GM18508 (cell line): ENCODE measurements at regions not wholly inside any gene's neighbourhood (a gene's known extent, or its start where the extent isn't known, plus 50 kb on each side); places are given as distances from the start of the nearest gene placed in this dataset.

ENCODE experiments used
- ATAC-seq: cut with Tn5 transposase; IDR thresholded peaks from one replicate; pipeline ENCODE4 v1.9.1; 2021; ENCODE audit warnings: moderate number of reproducible peaks; ENCODE audit not compliant: insufficient read depth, unreplicated experiment

DNA sequence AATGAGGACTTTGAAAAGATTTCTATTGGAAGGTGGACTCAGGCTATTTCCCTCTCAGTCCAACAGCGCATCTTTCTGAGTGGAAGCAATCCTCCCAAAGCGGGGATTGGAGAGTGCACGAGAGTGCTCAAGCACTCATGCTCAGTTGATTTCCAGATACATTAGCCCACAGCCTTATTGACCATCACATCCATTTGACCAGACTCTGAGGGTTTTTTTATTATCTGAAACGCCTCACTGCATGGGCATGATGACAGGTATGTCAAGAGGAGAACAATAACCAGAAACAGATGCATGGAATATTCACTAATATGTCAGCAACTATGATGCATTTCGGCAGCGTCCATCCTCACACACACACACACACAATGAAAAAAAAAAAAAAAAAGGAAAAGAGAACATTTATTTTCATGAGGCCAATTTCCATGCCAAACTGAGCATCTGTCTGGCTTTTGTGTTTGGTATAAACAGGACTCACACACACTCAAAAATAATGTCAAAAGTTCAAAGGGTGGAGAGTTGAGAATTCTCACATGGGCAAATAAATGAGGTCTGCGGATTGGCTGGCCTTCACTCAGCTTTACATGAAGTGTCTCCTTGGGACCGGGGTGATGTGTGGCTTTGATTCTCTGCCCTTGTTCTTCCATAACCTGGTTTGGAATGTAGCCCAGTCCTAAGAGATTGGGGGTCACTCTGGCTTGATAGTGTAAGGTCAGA, 371.6 kb downstream of the MCTP2 start:
- no peak for ATAC-seq

DNA sequence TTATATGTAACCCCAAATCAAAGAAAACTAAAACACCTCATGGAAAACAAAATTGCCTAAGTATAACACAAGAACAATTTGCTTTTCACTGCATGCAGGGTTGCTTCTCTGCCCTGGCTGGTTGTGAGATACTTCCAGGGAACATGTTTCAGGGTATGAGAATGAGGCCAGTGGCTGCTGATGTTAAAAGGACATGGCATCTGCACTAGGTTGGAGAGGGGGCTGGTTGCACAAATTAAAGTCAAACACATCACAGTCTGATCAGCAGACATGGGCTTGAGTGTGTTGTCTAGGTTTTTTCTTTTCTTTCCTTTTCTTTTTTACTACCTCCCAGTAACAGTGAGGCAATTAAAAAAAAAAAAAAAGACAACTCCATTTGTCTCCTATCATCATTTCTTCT, 374.9 kb downstream of the MCTP2 start:
- ATAC-seq: no peak

DNA sequence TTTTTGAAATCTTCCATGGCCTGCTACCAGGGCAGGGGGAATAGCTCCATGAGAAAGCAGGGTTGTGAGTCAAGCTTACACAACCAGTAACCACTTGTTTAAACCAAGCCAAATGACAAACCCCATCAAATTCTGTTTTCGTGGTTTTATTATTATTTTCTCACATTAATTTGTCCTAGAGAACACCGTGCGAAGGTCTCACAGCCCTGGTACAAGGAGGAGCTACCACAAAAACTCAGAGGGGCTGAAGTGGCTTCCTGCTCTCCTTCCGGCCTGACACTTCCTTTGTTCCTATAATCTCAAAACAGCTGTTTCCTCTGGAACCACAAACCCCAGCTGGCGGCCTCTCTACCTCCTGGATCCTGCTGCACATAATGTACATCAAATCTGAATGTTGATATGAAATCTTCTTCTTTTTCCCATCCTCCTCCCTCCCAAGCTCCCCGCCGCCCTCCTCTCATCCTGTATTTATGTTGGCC, 375.9 kb downstream of the MCTP2 start:
- no peak for ATAC-seq

DNA sequence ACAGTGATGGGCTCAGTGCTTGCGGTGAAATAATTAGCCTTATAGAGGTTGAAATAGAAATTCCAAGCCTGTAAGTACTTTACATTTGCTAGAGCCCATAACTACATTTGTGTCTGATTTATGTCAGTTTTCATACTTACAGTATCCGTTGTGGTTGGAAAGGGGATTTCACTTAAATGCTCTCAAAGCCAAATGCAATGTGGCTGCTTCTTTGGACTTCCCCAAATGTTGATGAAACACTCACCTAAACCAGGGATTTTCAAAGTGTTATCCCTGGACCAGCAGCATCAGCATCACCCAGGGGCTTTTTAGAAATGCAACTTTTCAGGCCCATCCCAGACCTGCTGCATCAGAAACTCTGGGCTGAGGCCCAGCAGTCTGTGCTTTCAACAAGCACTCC, 378.7 kb downstream of the MCTP2 start:
- peak; percentile 79 for ATAC-seq

DNA sequence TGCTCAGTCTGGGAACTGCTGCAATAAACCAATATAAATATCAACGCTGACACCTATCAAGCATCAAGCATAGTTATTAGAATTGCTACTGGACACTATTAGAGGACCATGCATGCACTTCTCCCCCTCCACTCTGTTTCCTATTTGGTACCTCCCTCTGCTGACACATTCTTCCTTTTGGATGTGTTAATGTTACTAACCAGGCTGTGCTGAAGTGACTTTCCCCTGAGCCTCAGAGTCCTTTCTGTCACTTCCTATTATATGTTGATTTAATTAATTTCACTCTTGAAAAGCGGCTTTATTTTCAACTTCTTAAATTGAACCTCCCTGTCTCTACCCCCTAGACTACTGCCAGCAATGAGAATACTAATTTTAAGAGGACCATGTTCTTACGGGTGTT, 379.1 kb downstream of the MCTP2 start:
- ATAC-seq: peak; percentile 11

DNA sequence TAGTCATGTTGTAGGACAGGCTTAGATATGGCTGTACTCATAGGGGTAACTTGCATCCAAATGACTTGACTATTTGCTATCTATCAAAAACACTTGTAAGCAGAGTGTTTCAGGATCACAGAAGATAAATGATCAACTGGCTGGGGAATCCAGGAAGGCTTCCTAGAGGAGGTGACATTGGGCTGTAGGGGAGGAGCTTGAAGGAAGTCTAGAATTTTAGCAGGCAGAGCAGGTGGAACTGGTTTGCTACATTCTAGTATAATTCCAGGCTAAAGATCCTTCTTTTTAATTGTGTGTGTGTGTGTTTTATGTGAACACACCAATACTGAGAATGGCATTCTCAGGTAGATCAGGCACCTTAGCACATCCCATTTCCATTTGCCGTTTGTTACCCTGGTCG, 380.3 kb downstream of the MCTP2 start:
- ATAC-seq: no peak

DNA sequence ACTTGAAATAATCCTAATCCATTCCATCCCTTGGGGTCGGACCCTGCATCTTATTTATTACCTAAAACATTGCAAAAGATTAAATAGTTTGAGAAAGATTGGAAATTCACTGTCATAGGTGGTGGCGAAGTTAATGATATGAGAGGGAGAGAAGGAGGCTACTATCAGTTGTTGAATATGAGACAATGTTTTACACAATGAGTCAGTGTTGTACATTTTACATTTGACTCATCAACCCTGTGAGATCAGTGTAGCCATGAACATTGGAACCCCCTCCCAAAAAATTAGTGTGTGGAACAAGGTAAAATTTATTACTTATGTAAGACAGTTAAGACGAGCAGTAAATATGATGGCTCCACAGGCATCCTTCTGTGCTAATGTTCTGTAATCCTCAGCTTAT, 384.3 kb downstream of the MCTP2 start:
- ATAC-seq: no peak

DNA sequence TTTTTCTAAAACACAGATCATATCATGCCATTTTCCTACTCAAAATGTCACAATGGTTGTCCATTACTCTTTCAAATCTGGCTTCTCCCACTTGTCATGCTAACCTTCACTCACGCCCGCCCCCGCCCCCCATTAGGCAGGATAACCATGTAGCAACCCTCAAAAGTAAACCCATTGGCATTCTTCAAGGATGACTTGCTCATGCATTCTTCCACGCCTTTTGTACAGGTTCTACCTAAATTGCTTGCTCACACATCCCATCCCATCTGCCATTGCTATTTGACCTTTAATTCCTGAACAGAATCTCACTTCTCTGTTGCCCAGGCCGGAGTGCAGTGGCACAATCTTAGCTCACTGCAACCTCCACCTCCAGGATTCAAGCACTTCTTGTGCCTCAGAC, 389.3 kb downstream of the MCTP2 start:
- no peak for ATAC-seq

DNA sequence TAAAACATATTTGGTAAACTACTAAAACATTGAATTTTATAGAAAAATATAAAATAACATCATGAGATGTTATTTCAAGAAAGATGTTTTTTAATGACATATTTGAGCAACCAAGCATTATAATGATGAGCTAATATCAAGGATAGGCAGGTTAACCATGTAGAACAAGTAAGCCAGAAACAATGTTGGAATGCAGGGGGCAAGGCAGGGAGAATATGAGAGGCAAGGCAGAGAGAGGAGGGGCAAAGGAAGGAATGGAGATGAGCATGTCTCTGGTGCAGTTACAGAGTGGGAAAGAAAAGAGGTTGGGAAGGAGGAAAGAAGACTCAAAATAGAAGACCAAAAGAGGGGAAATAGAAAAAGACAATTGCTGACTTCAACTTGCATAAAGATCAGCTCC, 390.4 kb downstream of the MCTP2 start:
- ATAC-seq: no peak

DNA sequence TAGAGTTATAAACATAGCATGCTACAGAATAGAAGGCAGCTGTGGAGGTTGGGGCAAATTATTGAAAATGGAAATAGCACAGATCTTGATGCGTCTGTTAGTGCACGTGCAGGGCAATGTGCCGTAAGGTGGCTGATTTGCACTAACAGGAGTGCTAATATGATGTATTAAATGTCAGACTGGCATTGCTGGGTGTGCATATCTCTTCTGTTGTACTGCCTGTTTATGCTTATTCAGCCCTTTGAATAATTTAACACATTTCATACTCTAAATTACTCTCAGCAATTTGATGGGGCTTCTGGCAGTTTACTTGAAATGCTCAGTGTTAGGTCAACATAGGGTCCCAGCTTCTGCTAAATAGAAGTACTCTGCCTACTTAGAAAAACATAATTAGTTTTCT, 395.6 kb downstream of the MCTP2 start:
- ATAC-seq: no peak

DNA sequence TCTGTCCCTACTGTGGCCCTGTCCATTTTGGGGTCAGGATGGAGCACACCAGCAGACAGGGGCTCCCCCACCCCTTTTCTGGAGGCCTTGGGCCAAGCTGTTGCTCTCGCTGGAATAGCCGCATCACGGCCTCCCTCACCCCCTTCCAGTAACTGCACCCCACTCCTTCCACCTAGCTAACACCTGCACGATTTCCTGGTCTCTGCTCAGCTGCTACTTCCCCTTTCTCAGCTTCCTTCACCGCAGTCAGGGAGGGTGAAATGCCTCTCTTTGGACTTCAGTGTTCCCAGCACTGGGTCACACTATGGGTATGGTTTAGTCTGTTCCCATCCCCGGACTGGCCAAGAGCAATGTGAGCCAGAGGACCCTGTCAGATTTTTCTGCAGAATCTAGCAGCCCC, 400.2 kb downstream of the MCTP2 start:
- ATAC-seq: peak; percentile 84

DNA sequence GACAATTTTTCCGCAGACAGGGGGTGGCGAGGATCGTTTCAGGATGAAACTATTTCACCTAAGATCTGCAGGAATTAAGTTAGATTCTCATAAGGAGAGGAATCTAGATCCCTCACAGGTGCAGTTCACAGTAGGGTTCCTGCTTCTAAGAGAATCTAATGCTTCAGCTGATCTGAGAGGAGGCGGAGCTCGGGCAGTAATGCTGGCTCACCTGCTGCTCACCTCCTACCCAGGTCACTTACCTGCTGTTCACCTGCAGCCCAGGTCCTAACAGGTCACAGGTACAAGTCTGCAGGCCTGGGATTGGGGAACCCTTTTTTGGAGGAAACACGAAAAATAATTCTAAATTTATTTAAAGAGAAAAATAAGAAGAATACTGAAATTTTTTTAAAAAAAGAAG, 406.8 kb downstream of the MCTP2 start:
- no peak for ATAC-seq

DNA sequence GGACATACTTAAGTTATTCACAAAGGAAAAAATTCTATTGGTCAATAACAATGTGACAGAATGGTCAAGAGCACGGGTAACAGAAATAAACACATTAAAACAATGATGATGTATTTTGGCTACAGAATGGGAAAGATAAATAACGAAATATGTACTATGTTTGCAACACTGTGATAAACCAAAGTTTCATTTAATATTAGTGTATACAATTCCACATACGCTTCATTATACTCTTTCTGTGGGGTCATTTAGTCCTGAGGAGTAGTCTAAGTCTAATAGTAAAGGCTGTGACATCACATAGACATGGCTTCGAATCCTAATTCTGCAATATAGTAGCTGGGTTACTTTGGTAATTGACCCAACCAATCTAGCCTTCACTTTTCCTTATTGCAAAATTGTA, 408.3 kb downstream of the MCTP2 start:
- ATAC-seq: no peak

DNA sequence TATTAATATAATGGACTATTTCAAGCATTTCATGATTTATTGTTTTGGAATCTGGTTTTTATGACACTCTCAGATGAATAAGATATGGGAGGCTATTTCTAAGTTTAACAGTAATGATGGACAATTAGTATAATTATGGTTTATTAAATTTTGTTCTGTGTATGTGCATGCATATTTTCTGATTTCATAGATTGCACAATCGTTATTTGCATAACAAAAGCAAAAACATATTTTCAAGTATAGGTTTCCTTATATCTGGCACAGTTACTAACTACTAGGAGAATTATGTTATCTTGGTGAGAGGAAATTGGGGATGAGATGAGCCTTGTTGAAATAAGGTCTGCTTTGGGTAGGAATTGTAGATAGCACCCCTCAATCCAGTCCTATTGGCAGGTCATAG, 413.1 kb downstream of the MCTP2 start:
- no peak for ATAC-seq

DNA sequence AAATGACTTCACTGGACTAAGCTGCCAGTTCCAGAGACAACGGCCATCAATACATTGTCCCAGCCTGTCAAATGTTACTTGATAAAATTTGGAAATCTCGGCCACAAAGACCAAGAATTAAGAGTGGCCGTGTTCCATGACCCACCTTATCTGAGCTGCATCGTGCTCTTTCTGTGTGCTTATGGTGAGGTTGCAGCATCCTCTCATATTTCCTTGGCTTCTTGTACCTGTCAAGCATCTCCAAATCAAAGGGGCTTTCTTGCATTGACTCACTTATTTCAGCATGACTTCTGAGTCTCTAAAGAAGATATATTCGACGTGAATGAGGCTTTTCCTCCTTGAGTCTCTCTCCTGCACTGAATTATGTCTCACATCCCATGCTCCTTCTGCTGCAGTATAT, 421.7 kb downstream of the MCTP2 start:
- no peak for ATAC-seq

DNA sequence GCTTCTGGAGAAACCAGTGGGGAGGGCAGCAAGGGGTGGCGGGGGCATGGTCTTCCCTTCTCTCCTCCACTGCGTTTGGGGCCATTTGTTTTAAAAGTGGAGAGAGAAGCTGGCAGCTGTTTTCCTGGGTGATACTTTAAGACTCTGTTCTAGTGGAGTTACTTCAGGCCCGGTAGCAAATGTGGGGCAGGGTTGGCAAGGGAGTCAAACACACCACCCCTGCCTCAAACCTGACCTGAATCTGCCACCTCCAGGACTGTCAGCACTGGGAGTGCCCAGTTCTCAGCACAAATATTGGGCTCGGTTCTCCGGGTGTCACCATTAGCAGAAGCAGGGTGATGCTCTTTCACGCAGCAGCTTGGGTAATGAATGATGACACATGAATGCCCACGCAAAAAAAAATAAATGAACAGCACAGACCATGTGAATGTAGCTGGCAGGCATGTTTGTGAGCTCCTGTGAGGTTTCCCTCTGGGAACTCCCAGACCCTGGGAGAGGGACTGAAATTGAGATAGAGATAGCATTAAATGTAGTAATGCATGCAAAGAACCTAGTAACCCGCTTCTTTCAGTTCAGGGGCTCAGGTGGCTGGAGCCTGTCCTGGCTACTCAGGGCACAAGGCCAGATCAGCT, 424.0 kb downstream of the MCTP2 start:
- ATAC-seq: no peak

DNA sequence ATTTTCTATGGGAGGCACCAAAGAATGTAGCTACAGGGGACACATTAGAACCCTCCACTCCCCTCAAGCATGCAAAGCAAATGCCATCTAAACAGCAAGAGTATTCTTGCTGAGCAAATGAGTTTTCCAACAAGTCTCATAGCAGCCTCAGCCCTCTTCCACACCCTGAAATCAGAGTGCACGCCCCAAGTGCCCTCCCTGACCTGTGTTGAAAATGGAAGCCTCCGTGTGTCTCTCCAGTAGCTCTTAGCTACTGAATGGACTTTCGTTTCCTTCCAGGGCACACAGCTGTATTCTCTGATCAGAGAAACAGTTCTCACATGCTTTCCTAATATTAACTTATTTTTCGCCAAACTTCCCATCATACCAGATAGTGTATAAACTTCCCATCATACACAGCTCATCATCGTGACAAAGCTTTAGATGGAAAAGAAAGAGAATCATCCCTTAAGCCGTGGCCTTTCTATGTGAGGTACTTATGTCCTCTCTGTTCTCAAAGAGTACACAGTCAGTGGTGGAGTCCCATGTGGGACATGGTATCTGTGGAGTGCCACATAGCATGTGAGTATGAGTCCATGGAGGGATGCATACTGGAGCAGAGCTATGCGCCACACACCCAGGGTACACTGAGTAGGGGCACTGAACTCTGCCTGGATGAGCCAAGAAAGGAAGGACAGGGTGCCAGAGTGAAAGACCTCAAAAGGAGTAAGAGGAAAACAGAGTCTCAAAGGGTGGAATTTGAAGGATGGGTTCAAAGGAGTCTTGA, 434.5 kb downstream of the MCTP2 start:
- no peak for ATAC-seq

DNA sequence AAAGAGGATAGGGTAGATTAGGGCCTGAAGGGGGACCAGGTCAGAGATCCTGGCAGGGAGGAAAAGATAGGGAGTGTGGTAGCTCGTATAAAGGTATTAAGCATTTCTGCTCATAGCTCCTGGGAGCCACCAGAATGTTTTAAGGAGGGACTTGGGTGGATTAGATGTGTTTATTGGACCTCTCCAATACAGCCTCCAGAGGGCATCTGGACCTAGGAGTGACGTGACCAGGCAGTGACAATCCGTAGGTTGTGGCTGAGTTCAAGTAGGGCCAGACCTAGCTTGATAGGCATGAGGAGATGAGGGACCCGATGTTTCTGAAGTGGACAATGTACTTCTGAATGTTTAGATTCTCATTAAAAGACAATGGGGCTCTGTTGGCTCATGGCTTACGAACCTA, 435.2 kb downstream of the MCTP2 start:
- no peak for ATAC-seq

DNA sequence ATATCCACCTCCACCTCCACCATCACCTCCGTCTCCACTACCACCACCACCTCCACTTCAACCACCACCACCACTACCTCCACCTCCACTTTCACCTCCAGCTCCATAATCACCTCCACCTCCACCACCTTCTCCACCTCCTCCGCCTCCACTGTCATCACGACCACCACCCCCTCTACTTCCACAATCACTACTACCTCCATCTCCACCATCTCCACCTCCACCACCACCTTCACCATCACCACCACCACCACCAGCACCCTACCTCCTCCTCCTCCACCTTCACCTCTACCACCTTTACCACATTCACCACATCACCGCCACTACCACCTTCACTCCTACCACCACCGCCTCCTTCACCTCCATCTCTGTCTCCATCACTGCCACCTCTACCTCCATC, 435.7 kb downstream of the MCTP2 start:
- ATAC-seq: no peak

DNA sequence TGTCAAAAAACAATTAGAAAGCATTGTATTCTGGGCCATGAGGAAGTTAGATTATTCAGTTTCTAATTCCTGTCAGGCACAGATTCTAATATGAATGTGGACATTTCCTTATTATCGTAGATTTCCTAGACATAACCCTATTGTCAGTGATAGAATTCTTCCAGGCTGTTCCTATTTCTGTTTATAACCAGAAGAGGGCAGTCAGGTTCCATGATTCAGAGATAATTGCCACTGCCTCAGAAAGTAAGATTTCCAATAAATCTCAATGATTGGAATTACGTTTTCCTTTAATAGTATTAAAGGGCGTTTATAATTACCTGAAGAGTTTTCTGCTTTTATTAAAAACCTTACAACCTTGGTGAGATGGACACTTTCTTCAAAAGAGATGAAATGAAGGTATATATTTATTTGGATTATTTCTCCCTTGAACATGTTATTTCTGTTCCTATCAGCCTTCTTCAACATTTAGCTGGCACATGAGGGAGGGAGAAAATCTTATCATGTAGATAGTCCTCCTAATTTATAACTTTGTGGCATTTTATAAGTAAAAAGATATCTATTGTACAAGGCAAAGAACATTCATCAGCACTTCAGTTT, 439.2 kb downstream of the MCTP2 start:
- no peak for ATAC-seq

DNA sequence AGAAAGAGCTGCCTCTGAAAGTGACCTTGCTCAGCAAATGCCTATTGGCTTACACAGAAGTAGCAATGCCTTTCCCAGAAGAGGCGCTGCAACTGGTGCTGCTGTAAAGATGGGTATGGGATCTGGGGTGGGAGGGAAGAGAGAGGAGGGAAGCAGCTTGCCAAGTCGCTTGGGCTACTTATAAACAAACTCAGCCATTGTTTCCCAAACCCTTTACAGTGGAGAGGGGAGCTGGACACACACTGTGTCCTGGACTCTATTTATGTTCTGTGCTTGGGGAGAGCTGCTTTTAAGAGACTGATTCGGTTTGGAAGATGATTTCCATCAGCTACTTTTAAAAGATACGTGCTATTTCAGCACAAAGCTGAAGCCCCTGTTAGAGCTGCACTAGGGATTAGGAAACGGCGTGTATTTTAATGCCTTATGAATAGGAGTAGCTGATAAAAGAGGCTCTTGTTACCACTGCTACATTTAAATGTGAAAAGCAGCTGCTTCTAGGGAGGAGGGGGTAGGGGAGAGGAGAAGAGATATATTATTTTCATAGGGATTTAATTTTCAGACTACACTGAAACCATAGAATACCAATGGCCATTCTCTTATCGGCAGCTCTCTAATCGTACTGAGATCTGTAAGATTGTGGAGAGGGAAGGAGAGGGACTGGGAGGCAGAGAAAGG, 440.6 kb downstream of the MCTP2 start:
- ATAC-seq: no peak
